Embryonic facial prominence (tissue), 1 donor: ENCODE measurements at regions not wholly inside any gene's neighbourhood (a gene's known extent, or its start where the extent isn't known, plus 50 kb on each side); places are given as distances from the start of the nearest gene placed in this dataset.

ENCODE experiments used
- DNase-seq: peaks from one replicate; pipeline ENCODE4 v3.0.0-alpha.2; 2016; ENCODE audit errors: extremely low spot score

GRCh38 chr4:167475951-167476350 lies 241.7 kb upstream of the SPOCK3 start:
- no peak for DNase-seq

DNA sequence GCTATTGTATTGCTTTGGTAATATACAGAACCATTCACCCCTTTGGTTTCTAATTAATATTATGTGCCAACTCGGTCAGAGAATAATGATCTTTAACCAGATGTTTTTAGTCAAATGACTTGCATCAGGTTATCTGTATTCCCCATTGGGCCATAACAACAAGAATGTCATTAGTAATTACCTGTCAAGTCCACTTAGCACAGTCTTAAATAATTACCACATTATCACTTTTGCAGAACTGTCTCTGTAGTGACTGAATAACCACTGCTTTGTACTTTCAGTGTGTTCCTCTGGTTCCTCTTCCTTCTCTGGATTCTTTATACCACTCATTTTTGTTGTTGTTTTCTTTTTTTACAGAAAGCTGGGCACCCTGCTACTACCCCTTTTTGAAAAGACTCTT lies 257.7 kb upstream of the SPOCK3 start:
- no peak for DNase-seq

- DNase-seq = no peak
Measured at GRCh38 chr4:167509551-167509950, 275.3 kb upstream of the SPOCK3 start.

DNA sequence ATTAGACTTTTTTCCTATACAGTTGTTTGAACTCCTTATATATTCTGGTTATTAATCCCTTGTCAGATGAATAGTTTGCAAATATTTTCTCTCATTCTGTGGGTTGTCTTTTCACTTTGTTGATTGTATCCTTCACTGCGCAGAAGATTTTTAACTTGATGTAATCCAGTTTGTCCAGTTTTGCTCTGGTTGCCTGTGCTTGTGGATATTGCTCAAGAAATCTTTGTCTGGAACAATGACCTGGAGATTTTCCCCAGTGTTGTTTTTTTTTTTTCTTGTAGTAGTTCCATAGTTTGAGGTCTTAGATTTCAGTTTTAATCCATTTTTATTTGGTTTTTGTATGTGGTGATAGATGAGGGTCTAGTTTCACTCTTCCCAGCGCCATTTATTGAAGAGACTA lies 289.8 kb upstream of the SPOCK3 start:
- no peak for DNase-seq

DNA sequence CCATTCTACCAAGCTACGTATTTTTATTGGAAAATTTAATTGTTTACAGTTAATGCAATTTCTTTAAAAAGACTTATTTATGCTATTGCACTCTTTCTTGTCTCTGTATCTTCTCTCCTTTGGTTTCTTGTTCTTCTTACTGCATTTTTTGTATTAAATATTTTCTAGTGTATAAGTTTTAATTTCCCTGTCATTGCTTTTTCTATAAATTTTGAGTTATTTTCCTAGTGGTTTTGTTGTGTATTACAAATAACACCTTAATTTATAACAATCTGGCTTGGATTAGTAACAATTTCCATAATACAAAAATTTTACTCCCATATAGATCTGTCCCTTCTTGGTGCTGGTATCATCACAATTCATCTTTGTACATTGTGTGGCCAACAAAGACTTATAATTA lies 303.5 kb upstream of the SPOCK3 start:
- no peak for DNase-seq

GRCh38 chr4:167541286-167541685 lies 307.0 kb upstream of the SPOCK3 start:
- DNase-seq = no peak

- no peak for DNase-seq
Measured at GRCh38 chr4:167544391-167544790, 310.1 kb upstream of the SPOCK3 start.

- DNase-seq = no peak
Measured at GRCh38 chr4:167550021-167550420, 315.7 kb upstream of the SPOCK3 start.

DNA sequence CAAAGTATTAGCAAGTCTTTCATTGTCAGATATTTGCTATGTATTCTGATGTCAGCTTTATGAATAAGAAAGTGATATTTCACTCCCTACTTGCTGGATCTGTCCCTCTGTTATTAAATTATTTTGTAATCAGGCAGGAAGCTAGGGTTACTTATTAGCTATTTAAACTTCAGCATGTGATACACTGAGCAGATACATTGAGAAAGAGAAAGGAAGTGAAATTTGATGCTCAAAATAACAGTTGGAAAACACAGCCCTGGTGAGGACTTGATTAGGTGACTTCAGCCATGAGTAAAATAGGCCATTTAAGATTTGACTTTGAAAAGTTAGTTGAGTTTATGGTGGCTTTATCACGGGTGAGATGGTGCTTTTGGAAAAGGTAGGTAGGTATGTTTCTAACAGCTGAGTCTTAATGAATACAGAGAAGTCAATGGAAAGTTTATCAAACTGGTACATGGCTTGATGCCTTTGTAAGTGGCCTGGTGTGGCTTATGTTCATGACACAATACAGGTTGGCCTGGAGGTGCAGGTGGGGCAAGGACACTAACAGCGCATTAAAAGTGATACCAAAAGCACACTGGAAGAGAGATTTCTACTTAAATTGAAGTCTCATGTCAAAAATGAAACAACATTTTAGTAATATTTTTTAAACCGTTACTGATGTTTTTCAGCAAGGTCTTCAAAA lies 321.2 kb upstream of the SPOCK3 start:
- no peak for DNase-seq

GRCh38 chr4:167578906-167579305 lies 344.6 kb upstream of the SPOCK3 start:
- no peak for DNase-seq

DNA sequence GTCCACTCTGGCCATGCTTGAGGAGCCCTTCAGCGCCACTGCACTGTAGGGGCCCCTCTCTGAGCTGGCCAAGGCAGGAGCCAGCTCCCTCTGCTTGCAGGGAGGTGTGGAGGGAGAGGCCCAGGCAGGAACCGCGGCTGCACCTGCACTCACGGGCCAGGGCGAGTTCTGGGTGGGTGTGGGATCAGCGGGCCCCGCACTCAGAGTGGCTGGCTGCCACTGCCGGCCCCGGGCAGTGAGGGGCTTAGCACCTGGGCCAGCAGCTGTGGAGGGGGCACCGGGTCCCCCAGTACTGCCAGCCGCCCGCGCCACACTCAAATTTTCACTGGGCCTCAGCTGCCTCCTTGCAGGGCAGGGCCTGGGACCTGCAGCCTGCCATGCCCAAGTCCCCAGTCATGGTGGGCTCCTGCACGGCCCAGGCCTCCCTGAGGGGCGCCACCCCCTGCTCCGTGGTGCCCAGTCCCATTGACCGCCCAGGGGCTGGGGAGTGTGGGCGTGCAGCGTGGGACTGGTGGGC lies 347.2 kb upstream of the SPOCK3 start:
- DNase-seq = no peak

DNA sequence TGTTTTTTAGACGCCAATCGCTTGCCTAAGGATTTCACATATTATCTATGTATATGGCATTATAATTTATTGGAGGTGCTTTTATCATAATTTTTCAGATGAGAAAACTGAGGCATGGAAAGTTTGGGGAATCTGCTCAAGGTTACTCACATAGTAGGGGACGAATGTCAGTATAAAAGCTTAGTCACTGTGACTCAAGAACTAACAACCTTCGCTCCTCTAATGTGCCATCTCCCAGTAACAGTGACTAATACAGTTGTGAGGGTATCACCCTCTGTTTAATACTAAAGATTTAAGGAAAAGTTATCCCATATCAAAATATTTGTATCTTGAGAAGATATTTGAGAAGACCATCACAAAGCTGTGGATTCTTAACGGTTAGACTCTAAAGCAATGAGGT lies 353.1 kb upstream of the SPOCK3 start:
- DNase-seq = no peak

DNA sequence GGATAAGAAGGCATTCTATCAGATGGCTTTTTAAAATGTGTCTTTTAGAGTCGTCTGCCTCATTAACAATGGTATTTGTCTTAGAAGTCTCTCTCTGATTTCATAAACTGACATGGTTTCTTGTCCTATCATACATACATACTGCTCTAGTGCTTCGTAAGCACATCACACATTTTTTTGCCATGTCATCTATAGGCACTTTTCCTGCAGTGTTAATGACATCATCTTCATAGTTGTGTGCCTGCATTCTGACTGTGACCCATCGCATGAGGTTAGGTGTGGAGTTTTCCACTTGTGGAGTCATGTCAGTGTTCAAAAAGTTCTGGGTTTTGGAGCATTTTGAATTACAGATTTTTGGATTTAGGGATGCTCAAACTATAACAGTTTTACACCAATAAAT lies 361.6 kb upstream of the SPOCK3 start:
- DNase-seq = no peak

DNA sequence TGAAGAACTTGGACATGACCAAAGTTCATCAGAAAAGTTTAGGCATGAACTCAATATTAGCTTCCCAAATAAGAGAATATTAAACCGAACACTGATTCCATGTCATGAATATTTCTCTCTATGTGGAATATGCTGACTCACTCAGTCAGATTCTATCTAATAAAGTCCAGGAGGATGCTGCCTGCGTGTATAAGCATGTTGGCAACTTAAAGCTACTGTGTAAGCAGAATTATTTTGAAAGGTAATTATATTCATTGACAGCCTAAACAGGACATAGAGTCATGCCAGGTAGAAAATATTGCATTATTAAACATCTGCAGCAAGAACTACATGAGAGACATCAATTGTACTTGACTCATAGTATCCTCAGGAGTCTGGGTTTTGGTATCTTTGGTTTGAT lies 367.9 kb upstream of the SPOCK3 start:
- DNase-seq = no peak

GRCh38 chr4:167606551-167606950 lies 372.3 kb upstream of the SPOCK3 start:
- no peak for DNase-seq

DNA sequence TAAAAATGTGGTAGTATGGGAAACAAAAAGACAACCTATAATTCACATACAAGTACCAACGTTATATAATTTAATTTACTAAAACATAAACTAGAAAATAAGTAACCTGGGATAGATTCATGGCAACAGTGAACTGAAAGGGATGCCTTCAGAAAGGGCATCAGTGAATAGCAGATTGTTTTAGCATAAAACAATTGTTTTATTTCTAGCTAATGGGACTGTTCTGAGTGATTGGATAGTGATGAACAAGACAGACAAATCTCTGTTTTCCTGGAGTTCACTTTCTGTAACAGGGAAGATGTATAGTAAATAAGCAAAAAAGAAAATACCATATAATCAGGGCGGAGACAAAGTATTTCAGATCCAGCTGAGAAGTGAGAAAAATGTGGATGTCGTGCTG lies 379.1 kb upstream of the SPOCK3 start:
- no peak for DNase-seq

GRCh38 chr4:167614866-167615265 lies 380.6 kb upstream of the SPOCK3 start:
- no peak for DNase-seq

DNA sequence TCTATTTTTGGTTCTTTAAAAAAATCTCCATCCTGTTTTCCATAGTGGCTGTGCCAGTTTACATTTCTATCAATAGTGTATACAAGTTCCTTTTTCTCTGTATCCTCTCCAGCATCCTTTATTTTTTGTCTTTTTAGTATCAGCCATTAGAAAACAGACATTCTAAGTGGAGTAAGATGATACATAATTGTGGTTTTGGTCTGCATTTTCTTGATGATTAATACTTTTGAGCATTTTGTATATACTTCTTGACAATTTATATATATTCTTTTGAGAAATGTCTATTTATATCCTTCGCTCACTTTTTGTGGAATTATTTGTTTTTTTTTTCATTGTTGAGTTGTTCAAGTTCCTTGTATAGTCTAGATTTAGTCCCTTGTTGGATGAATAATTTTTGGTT lies 382.2 kb upstream of the SPOCK3 start:
- DNase-seq = no peak

GRCh38 chr4:167622481-167623240 lies 388.4 kb upstream of the SPOCK3 start:
- no peak for DNase-seq

- no peak for DNase-seq
Measured at GRCh38 chr4:167623241-167623572, 388.9 kb upstream of the SPOCK3 start.

GRCh38 chr4:167629272-167629671 lies 395.0 kb upstream of the SPOCK3 start:
- DNase-seq = no peak

GRCh38 chr4:167642250-167642649 lies 408.0 kb upstream of the SPOCK3 start:
- DNase-seq = no peak

DNA sequence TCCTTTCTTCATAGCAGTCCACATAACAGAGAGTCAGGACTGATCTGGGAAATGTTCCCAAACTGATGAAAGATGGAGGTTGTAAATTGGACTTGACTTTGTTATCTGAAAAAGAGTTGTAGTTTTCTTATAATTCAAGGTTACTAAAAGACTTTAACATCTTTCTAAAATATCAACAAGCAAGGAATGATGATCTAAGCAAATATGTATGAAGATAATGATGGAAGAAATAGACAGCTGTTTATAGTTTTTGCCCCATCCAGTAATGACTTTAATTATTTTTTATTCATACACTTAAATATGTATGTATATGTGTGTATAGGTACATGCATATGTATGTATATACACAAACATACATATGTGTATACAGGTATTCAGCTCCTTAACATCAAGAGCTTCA lies 411.1 kb upstream of the SPOCK3 start:
- no peak for DNase-seq

DNA sequence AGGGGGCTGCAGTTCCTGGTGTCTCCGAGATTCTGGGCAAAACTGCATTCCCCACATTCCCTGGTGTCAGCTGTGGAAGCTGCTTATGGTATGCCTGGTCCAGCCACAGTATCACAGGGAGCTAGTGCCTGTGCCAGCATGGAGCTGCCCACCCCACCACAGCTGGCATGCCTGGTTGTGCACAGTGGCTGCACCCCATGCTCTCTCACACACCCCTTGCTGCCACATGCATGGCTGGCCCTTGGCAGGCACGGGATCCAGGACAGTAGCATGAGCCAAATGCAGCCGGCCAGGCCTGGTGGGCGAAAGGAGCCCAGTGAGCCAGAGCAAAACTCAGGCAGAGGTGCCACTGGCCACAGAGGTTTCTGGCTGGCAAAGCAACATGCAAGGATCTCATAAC lies 418.0 kb upstream of the SPOCK3 start:
- no peak for DNase-seq
